GM23248 (cell line): ENCODE measurements at regions not wholly inside any gene's neighbourhood (a gene's known extent, or its start where the extent isn't known, plus 50 kb on each side); places are given as distances from the start of the nearest gene placed in this dataset.

Experiments used
- EZH2 ChIP-seq: fragments of 200-600 bp; sonication (generic); IDR thresholded peaks from 2 replicates; pipeline ENCODE4 v1.6.1; 2018; ENCODE audit warnings: antibody characterized with exemption, mild to moderate bottlenecking; ENCODE audit not compliant: insufficient read depth, poor library complexity, severe bottlenecking
- EZH2phosphoT487 ChIP-seq: fragments of 200-600 bp; sonication (generic); IDR thresholded peaks from 2 replicates; pipeline ENCODE4 v1.6.1; 2018; ENCODE audit warnings: antibody characterized with exemption, moderate library complexity, mild to moderate bottlenecking, low read depth; ENCODE audit not compliant: insufficient read depth

DNA sequence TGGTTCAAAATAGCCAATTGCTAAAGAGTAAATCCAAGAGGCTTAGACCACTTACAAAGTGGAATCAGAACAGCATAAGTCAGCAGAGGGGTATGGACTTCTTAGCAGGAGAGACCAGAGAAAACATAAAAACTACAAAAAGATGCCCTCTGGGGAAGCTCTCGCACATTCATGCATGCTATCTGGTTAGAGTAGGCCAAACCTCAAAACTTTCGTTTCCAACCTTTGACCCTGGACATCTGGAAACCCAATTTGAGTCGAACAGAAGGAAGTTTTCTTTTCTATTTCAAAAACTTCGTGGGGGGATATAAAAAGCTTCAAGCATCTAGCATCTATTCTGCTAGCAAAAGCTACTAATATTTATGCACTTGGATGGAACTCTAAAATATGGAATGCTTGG, 523.9 kb upstream of the AGTR1 start:
- TF ChIP-seq EZH2: no peak
- no peak for TF ChIP-seq EZH2phosphoT487
